A549 (cell line): ENCODE measurements at regions not wholly inside any gene's neighbourhood (a gene's known extent, or its start where the extent isn't known, plus 50 kb on each side); places are given as distances from the start of the nearest gene placed in this dataset.
"Not testable (repeated sequence)": the region's sequence is repeated elsewhere in the genome, so short reads cannot be mapped to it uniquely, and the experiment has no call there.

Experiments used
- ATAC-seq, 2 experiments: fragments of 200-7000 bp in 1 of 2; fragments of >200 bp in 1 of 2; cut with Nextera tagmentation in 1 of 2; cut with Tn5 transposase in 1 of 2; 3 replicates each; pipeline versions ENCODE4 v1.8.0 to v1.9.1; 2018 to 2020; ENCODE audit warnings: mild to moderate bottlenecking in 1 of 2, moderate library complexity in 1 of 2
- CTCF ChIA-PET: fragments of 300-600 bp; sonication (Branson Sonifier 250); formaldehyde crosslinking; extraction: SDS; loops from one replicate; lab custom pipeline; 2021; ENCODE audit warnings: antibody characterized with exemption, inconsistent platforms; lab: Yijun Ruan, JAX
- POLR2A ChIA-PET: fragments of 350-600 bp; formaldehyde crosslinking; extraction: SDS; loops from one replicate; lab custom pipeline; 2021; ENCODE audit warnings: antibody characterized with exemption, inconsistent platforms; lab: Yijun Ruan, JAX
- DNase-seq, 2 experiments: peaks; one replicate each; pipeline versions ENCODE4 v3.0.0 to v3.0.0-alpha.2; 2011 to 2016; ENCODE audit warnings: low read depth in 1 of 2, low spot score in 1 of 2
- FAIRE-seq: peaks from 2 replicates; lab custom pipeline; 2011; peaks lifted over from hg19 to GRCh38; lab: Jason Lieb, UNC
- H3K27ac ChIP-seq, 2 experiments: fragments of >200 bp; sonication (Bioruptor Twin); formaldehyde crosslinking; 3 replicates each; pipeline ENCODE4 v1.5.1; 2016 to 2017
- H3K4me1 ChIP-seq: fragments of >200 bp; sonication (Bioruptor Twin); formaldehyde crosslinking; 3 replicates; pipeline ENCODE4 v1.6.1; 2016
- H3K4me2 ChIP-seq: fragments of >200 bp; sonication (Bioruptor Twin); formaldehyde crosslinking; 3 replicates; pipeline ENCODE4 v1.6.1; 2016
- H3K4me3 ChIP-seq: fragments of >200 bp; sonication (Bioruptor Twin); formaldehyde crosslinking; 3 replicates; pipeline ENCODE4 v1.5.1; 2016
- H3K9me3 ChIP-seq: fragments of >200 bp; sonication (Bioruptor Twin); formaldehyde crosslinking; 3 replicates; pipeline ENCODE4 v1.6.1; 2016
- ATOH8 ChIP-seq: fragments of 250-450 bp; sonication (Bioruptor Pico); IDR thresholded peaks from 2 replicates; pipeline ENCODE4 v1.5.0; 2020; ENCODE audit warnings: low read depth, mild to moderate bottlenecking, moderate library complexity
- BCL3 ChIP-seq: fragments of >200 bp; sonication (Bioruptor Twin); formaldehyde crosslinking; IDR thresholded peaks from 3 replicates; pipeline ENCODE4 v1.6.1; 2016
- BHLHE40 ChIP-seq: IDR thresholded peaks from 2 replicates; pipeline ENCODE4 v1.6.1; 2012; ENCODE audit warnings: low read depth, low read length, inconsistent platforms
- CEBPB ChIP-seq, 2 experiments: fragments of >200 bp in 1 of 2; sonication (Bioruptor Twin) in 1 of 2; formaldehyde crosslinking in 1 of 2; IDR thresholded peaks; 2 replicates each; pipeline ENCODE4 v1.6.1; 2012 to 2016
- CHD4 ChIP-seq: fragments of 200-600 bp; sonication (generic); IDR thresholded peaks from 2 replicates; pipeline ENCODE4 v1.6.1; 2016; ENCODE audit warnings: antibody characterized with exemption, mild to moderate bottlenecking, borderline replicate concordance
- CTCF ChIP-seq: fragments of >200 bp; sonication (Bioruptor Twin); formaldehyde crosslinking; IDR thresholded peaks from 3 replicates; pipeline ENCODE4 v1.5.1; 2016
- E2F6 ChIP-seq: IDR thresholded peaks from 2 replicates; pipeline ENCODE4 v1.6.1; 2012; ENCODE audit warnings: low read depth, borderline replicate concordance
- EHF ChIP-seq: fragments of 250-450 bp; sonication (Bioruptor Pico); IDR thresholded peaks from 2 replicates; pipeline ENCODE4 v1.5.0; 2020; ENCODE audit warnings: mild to moderate bottlenecking
- ELK1 ChIP-seq: fragments of 150-350 bp; IDR thresholded peaks from 2 replicates; pipeline ENCODE4 v1.6.1; 2014; ENCODE audit warnings: low read depth, mild to moderate bottlenecking, low read length
- EP300 ChIP-seq, 2 experiments: fragments of >200 bp; sonication (Bioruptor Twin); formaldehyde crosslinking; IDR thresholded peaks; 2 replicates in 1 of 2; 3 replicates in 1 of 2; pipeline ENCODE4 v1.6.1; 2016 to 2017
- FOSB ChIP-seq: fragments of 250-450 bp; sonication (Bioruptor Pico); IDR thresholded peaks from 2 replicates; pipeline ENCODE4 v1.5.0; 2020; ENCODE audit warnings: mild to moderate bottlenecking, moderate library complexity
- GATA3 ChIP-seq: IDR thresholded peaks from 2 replicates; pipeline ENCODE4 v1.6.1; 2012; ENCODE audit warnings: borderline replicate concordance
- HDAC2 ChIP-seq: fragments of 200-600 bp; sonication (generic); IDR thresholded peaks from 2 replicates; pipeline ENCODE4 v1.6.1; 2016
- HMGXB4 ChIP-seq: fragments of 250-450 bp; sonication (Bioruptor Pico); IDR thresholded peaks from 2 replicates; pipeline ENCODE4 v1.5.0; 2021; ENCODE audit warnings: mild to moderate bottlenecking, moderate library complexity, borderline replicate concordance
- HOXA7 ChIP-seq: fragments of 250-450 bp; sonication (Bioruptor Pico); IDR thresholded peaks from 2 replicates; pipeline ENCODE4 v1.5.0; 2020; ENCODE audit warnings: mild to moderate bottlenecking, moderate library complexity
- HOXB13 ChIP-seq: fragments of 250-450 bp; sonication (Bioruptor Pico); IDR thresholded peaks from 2 replicates; pipeline ENCODE4 v1.5.0; 2020; ENCODE audit warnings: low read depth, mild to moderate bottlenecking, moderate library complexity
- JUN ChIP-seq, 2 experiments: fragments of >200 bp; sonication (Bioruptor Twin); formaldehyde crosslinking; IDR thresholded peaks; 2 replicates in 1 of 2; 3 replicates in 1 of 2; pipeline ENCODE4 v1.6.1; 2016 to 2017
- KDM5A ChIP-seq: fragments of 200-600 bp; sonication (generic); IDR thresholded peaks from 2 replicates; pipeline ENCODE4 v1.6.1; 2016; ENCODE audit warnings: antibody characterized with exemption, mild to moderate bottlenecking
- NR3C1 ChIP-seq: fragments of >200 bp; sonication (Bioruptor Twin); formaldehyde crosslinking; IDR thresholded peaks from 3 replicates; pipeline ENCODE4 v1.6.1; 2017
- POLR2A ChIP-seq: IDR thresholded peaks from 2 replicates; pipeline ENCODE4 v1.6.1; 2012; ENCODE audit warnings: mild to moderate bottlenecking, low read length
- RFX5 ChIP-seq: fragments of 450-650 bp; IDR thresholded peaks from 2 replicates; pipeline ENCODE4 v1.7.1; 2014; ENCODE audit warnings: antibody characterized with exemption, mild to moderate bottlenecking, moderate library complexity
- TFCP2L1 ChIP-seq: fragments of 250-450 bp; sonication (Bioruptor Pico); IDR thresholded peaks from 2 replicates; pipeline ENCODE4 v1.5.0; 2021; ENCODE audit warnings: mild to moderate bottlenecking
- ZFP36 ChIP-seq: fragments of 450-650 bp; IDR thresholded peaks from 2 replicates; pipeline ENCODE4 v1.6.1; 2014; ENCODE audit warnings: borderline replicate concordance; ENCODE audit not compliant: partially characterized antibody
- ZNF302 ChIP-seq: fragments of 250-450 bp; sonication (Bioruptor Pico); IDR thresholded peaks from 2 replicates; pipeline ENCODE4 v1.9.0; 2021; ENCODE audit warnings: inconsistent platforms, mild to moderate bottlenecking, moderate library complexity
- ZSCAN20 ChIP-seq: fragments of 250-450 bp; sonication (Bioruptor Pico); IDR thresholded peaks from 2 replicates; pipeline ENCODE4 v1.8.0; 2022; ENCODE audit warnings: mild to moderate bottlenecking, moderate library complexity
- WGBS: methylation state at CpG from one replicate; pipeline ENCODE4 v1.1.6; 2017; ENCODE audit errors: missing lambda C conversion rate; 5-methylcytosine and 5-hydroxymethylcytosine counted together

- ATAC-seq = peak in 1 of 2 experiments; percentile 25; a peak in 2 of 6 replicates
- Histone ChIP-seq H3K4me1 (peaks cover 16% of the 10 kb centered on the region), H3K27ac (0 out of 6 replicates have a peak overlapping the region, but pooled peaks of 1 of the 2 experiments have one; percentile 37), H3K9me3 (no peaks in the 10 kb centered on the region), H3K4me3 (no peak overlapping the region), H3K4me2 (no peak overlapping the region)
- POLR2A ChIA-PET = no interaction called here
- no peak for DNase-seq
- FAIRE-seq = no peak
- 79% methylated on average over 9 of the region's 9 CpGs for WGBS
- no peak for TF ChIP-seq HMGXB4
- no peak for TF ChIP-seq ZFP36
- TF ChIP-seq ATOH8 (CRISPR knock-in tag) = no peak
- TF ChIP-seq E2F6 = no peak
- TF ChIP-seq EP300 (IDR thresholded peaks at IDR 0.05) = no peak
- no peak for TF ChIP-seq GATA3
- TF ChIP-seq ZSCAN20 (CRISPR knock-in tag) = no peak
- no peak for TF ChIP-seq BHLHE40
- no peak for TF ChIP-seq HDAC2
- CTCF ChIA-PET = no interaction called here
Observed at GRCh38 chr10:30705625-30706149, 76.1 kb upstream of the LYZL2 start.

- TF ChIP-seq POLR2A (no peak), CTCF (no peak), RFX5 (no peak), ZSCAN20 (CRISPR knock-in tag) (no peak), ELK1 (no peak), EHF (CRISPR knock-in tag) (no peak), CHD4 (no peak), ZNF302 (no peak), KDM5A (no peak), JUN (IDR thresholded peaks at IDR 0.05) (no peak), TFCP2L1 (CRISPR knock-in tag) (no peak), HDAC2 (no peak), BCL3 (no peak), CEBPB (IDR thresholded peaks at IDR 0.05) (no peak), HOXA7 (CRISPR knock-in tag) (no peak), HOXB13 (no peak), FOSB (CRISPR knock-in tag) (no peak), E2F6 (no peak), BHLHE40 (no peak), NR3C1 (no peak)
- no peak for DNase-seq
- no peak overlapping the region for H3K27ac ChIP-seq
- WGBS = 55% methylated on average over 9 of the region's 9 CpGs
- no peaks in the 10 kb centered on the region for H3K9me3 ChIP-seq
- H3K4me1 ChIP-seq = peaks cover 18% of the 10 kb centered on the region
- no peak overlapping the region for H3K4me3 ChIP-seq
- FAIRE-seq = no peak
- H3K4me2 ChIP-seq = no peak overlapping the region
- ATAC-seq = no peak
- ChIA-PET CTCF (interaction anchor here (0.9 kb wide), 1 partner anchor 34 kb away, joined by 3 read pairs; no protein-coding TSS in a partner anchor), POLR2A (no interaction called here)
Observed at GRCh38 chr10:30705101-30705624, 75.6 kb upstream of the LYZL2 start.

GRCh38 chr10:30704601-30705100 lies 75.1 kb upstream of the LYZL2 start:
- H3K27ac ChIP-seq, FAIRE-seq, DNase-seq, ATAC-seq, H3K4me3 ChIP-seq, H3K9me3 ChIP-seq, POLR2A ChIA-PET, H3K4me2 ChIP-seq: not testable (repeated sequence)
- CTCF ChIA-PET = interaction anchor here (0.9 kb wide), 1 partner anchor 34 kb away, joined by 3 read pairs; no protein-coding TSS in a partner anchor
- WGBS = 87% methylated on average over 14 of the region's 14 CpGs
- peaks cover 18% of the 10 kb centered on the region for H3K4me1 ChIP-seq
